NCI-H1436 treated with DMSO at 0.1 percent for 48 hours (cell line): ENCODE measurements at regions not wholly inside any gene's neighbourhood (a gene's known extent, or its start where the extent isn't known, plus 50 kb on each side); places are given as distances from the start of the nearest gene placed in this dataset.

Source experiments
- DNase-seq: peaks from one replicate; lab custom pipeline; 2025; lab: John Stamatoyannopoulos, UW

- DNase-seq = no peak
These were observed 463.6 kb downstream of the TBC1D22A start for GRCh38 chr22:47225931-47226633.

- no peak for DNase-seq
These were observed 462.9 kb downstream of the TBC1D22A start for GRCh38 chr22:47225080-47225930.
